ENCODE measurements at regions not wholly inside any gene's neighbourhood (a gene's known extent, or its start where the extent isn't known, plus 50 kb on each side); places are given as distances from the start of the nearest gene placed in this dataset.

- DNase-seq, result no peak
These were observed 404.2 kb upstream of the CITED2 start for GRCh38 chr6:139778688-139779087.

- DNase-seq, result no peak
These were observed 403.7 kb upstream of the CITED2 start for GRCh38 chr6:139778106-139778505.

DNA sequence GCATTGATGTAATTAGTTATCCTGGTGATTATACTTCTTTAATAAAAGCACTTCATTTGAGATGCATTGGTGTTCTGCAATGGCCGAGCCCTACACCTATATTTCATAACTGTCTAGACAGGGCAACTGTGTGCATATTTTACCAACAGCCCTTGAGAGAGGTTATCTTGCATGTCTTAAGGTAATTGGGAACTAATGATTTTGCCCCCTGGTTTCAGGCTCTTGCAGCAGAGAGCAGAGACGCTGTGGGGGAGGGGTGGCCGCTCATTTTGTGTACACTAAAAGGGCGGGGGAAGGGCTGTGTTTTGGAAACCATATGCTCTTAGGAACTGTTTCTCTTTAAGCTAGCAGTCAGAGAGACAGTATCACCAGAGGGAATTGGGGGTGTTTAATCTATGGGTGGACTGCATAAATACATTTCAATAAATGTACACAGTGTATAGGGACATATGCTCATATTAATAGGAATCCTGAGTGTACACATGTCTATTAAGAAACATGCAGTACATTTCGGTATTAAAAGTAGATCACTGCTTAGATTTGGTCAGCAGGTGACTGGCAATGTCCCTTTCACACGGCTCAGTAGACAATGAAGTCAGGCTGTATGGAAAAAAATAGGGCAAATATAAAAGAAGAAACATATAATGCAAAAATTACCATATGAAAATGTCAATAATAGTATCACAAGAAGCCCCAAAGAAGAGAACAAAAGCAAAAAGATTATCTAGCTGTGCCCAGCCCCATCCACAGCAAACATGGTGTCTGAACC, 402.9 kb upstream of the CITED2 start:
- no peak for DNase-seq

GRCh38 chr6:139776041-139776440, 401.6 kb upstream of the CITED2 start:
- no peak for DNase-seq

DNA sequence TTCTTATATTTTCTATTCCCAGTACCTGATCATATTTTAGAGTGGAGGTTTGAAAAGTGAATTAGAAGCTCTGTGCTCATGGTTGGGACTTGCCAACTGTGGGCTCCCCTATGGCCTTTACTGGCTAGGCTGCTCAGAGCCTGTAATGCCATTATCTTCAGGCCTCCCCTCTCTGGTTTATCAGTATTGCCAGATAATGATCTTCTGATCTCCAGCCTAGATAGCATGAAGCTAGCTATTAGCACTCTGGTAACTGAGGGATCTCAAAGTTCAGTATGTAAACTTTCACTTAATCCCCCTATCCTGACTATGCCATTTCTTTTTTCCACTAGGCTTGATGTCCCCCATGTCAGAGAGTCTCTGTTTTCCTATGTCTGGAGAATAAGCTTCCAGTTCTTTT, 393.7 kb upstream of the CITED2 start:
- DNase-seq, result no peak

GRCh38 chr6:139766796-139767195, 392.3 kb upstream of the CITED2 start:
- no peak for DNase-seq

DNA sequence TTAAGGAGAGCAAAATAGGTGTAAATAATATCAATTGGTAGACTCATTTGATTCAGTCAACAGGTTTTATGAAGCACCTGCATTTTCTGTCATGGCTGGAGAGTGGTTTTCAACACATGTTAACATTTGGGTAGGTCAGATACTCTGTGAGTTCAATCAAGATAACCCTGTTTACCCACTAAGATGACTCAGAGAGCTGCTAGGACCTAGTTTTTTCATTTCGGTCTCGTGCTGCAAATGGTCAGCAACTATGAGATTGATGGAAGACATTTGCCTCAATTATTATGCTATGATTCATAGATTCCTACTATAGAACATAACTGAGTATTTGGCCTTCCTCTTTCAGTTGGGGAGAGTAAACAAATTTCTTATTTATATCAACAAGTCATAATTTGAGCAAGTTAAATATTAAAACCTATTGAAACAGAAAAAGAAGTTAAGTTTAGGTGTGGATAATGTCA, 391.4 kb upstream of the CITED2 start:
- DNase-seq, result no peak

DNA sequence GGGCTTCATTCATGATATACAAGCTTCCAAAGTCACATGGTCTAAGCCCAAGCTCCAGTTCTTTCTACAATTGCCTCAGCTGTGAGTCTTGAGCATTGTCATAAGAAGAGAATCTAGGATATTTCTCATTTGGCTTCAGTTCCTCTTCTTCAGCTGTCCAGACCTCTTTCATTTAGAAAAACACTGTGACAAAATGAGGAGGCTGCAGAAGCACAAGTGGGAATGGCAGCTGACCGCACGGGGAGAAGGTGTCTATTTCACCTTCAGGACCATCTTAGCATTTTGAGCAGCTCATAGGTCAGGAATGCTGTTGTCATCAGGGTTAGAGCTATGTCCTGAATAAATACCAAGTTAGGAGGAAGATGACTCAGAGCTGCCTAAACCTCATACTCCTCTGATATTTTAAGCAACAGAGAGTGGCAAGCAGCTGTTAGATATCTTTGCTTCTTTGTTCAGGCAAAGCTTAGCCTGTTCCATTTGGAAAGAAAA, 390.1 kb upstream of the CITED2 start:
- no peak for DNase-seq

- DNase-seq, result no peak
These were observed 389.2 kb upstream of the CITED2 start for GRCh38 chr6:139763468-139764210.

- DNase-seq, result no peak
These were observed 388.2 kb upstream of the CITED2 start for GRCh38 chr6:139762587-139763031.

DNA sequence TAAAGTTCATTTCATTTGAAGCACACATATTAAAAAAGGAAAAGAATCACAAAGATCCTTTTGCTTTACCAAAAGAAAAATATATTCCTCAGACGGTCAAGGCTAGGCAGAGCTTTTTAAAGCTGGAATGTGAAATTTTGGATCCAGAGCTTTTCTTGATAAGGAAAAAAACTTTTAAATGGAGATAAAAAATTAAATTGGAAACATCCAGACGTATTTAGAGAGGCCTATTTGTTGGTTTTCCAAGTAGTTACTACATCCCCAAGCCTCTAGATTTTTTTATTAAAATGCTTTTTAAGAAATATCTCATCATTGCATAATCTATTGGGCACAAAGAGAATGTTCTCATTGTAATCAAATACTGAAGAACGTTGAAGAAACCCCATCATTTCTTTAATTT, 385.7 kb upstream of the CITED2 start:
- DNase-seq, result no peak

DNA sequence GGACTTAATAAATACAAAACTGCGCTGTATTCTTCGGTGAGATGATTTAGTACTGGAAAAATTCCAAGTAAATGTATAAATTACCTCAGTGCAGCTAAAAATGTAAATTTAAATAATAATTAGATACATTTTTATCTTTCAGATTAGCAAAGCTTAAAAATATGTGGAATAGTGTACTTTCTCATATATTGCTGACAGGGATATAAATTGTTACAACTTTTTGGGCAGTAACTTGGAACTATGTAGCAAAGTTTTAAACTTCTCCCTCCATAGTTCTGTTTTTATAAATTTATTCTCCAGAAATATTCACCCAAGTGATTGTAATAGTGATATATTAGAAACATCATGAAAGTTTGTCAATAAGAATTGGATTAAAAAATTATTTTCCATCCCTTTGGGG, 384.6 kb upstream of the CITED2 start:
- no peak for DNase-seq

DNA sequence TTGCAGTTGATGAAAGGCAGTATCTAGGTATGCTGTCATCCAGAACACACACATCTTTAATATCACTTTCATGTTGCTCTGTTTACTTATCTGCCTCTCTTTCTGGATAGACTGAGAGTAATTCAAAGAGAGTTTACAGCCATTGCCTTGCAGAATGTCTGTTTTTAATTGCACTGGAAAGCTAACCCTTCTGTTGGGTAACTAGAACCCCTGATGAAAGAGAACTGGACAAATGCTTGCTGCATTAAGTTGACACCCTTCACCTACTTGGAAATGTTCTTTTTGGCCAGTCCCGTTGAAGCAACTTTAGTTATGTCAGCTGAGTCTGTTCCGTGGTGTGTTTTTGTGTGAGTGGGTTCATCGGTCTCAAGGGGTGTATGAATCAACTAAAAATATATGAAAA, 383.8 kb upstream of the CITED2 start:
- no peak for DNase-seq

- DNase-seq, result no peak
These were observed 383.3 kb upstream of the CITED2 start for GRCh38 chr6:139757784-139758183.

- no peak for DNase-seq
These were observed 381.9 kb upstream of the CITED2 start for GRCh38 chr6:139756381-139756780.

DNA sequence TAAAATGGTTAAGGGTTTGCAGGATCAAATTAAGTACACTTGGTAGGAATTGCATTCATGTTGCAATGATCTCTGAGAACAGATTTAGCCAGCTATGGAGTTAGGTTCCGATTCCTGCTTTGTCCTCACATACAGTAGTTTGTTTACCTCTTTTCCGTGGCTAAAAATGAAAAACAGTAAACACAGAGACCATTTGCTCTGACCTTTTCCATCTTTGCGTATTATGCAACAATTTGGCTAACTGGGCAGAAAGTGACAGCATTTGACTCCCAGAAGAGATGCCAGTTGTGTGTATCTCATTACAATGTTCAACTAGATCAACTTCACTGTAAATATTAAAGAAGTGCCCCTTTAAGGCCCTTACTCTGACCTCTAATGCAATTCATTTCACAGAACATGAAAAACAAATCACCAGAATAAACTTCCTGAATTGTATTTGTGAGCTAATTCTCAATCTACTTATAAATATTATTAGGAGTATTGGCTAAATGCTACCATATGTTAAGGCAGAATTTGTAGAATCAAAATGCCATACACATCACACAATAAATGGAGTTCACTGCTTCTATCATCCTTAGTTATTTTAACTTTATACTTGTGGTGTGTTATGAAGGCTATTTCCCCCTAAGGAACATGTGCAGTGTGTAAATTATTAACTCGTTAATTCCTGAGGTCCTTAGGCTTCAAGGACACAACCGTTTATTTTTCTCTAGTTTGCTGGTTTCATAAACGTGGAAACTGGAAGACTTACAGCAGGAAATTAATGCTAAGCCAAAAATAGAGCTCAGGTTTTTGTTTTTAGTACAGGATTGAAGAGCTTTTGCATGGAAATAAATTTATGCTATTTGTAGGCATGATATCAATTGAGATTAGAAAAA, 380.7 kb upstream of the CITED2 start:
- DNase-seq, result no peak

GRCh38 chr6:139753198-139753861, 378.9 kb upstream of the CITED2 start:
- DNase-seq, result no peak

DNA sequence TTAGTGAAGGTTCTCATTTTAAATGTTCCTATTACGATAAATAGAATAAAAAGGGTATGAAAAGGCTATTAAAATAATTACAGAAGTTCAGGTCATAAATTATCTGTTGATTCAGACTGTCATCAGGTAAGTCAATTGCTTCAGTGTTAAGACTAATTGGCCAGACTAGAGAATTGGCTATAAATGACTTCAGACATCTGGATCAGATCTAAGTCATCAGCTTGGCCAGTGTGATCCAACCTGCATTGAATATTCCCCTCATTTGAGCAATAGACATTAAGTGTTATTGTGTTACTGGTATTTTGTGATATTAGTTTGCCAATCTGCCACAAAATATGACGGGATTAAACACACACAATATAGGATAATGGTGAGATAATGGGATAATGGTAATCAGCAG, 377.6 kb upstream of the CITED2 start:
- no peak for DNase-seq

- DNase-seq, result no peak
These were observed 376.7 kb upstream of the CITED2 start for GRCh38 chr6:139751179-139751578.

- no peak for DNase-seq
These were observed 374.1 kb upstream of the CITED2 start for GRCh38 chr6:139748353-139749146.

- no peak for DNase-seq
These were observed 372.7 kb upstream of the CITED2 start for GRCh38 chr6:139747154-139747553.

DNA sequence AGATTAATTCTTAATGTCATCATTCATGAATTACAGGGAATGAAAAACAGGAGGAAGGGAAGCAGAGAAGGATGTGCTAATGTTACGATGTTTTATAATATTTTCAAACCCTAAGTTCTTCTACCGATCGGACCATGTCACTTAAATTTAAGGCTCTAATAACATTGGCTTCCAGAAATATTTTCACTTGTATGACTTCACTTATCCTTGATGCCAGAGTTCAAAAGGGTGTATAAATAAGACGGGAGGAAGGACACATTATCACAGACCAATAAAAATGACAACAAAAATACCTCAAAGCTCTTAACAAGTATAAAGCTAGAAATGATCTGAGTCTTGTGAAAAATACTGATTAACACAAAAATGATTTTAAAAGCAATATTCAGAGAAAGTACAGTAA, 370.4 kb upstream of the CITED2 start:
- DNase-seq, result no peak

All from activated T-cell treated with anti-CD3 and anti-CD28 coated beads for 4 hours (primary cell).